ENCODE measurements at regions not wholly inside any gene's neighbourhood (a gene's known extent, or its start where the extent isn't known, plus 50 kb on each side); places are given as distances from the start of the nearest gene placed in this dataset.
"Not testable (repeated sequence)": the region's sequence is repeated elsewhere in the genome, so short reads cannot be mapped to it uniquely, and the experiment has no call there.

DNA sequence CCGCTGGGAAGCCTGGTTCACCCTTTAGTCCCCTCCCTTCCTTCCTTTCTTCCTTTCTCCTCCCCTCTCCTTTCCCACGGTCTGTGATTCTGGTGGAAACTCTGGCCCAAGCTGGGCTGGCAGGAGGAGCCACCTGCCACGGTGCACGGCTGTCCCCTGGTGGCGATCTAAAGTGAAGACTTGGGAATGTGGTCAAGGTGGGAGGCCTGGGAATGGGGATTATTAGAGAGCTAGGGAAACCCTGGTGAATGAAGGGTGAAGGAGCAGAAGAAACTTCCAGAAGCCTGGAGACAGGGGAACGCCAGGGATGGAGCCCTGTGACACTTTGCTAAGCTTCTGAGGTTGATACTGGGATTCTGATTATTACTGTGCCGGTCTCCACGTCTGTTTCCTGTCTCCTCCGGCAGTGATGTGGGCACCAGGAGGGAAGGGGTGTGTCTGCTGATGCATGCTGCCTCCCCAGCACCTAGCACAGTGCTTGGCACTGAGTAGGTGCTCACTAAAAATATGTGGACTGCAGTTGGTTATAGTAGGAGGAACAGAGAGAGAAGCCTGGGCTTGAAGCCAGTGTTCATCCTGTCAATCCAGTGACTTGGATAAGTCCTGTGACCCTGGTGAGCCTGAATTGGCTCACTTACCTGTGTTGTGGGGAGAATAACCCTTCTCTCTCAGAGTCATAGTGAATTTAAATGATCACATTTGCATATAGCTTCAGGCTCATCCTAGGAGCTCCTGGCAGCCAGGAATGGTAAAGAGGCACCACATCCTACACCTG, 71.2 kb upstream of the NBPF3 start:
- Histone ChIP-seq H3K4me1 (replicated peaks; ENCODE audit: insufficient read depth) (no peaks in the 10 kb centered on the region; the same call in 1 of the 2 replicates), H3K4me2 (no peak overlapping the region), H3K4me3 (no peak overlapping the region), H3K27ac (no peak overlapping the region), H2AFZ (no peak overlapping the region), H4K20me1 (ENCODE audit: insufficient read depth) (no peaks in the 10 kb centered on the region), H3K36me3 (ENCODE audit: low read depth) (no peaks in the 10 kb centered on the region), H3K9me3 (ENCODE audit: insufficient read depth, low read depth) (no peaks in the 10 kb centered on the region), H3K79me2 (ENCODE audit: low read depth) (no peaks in the 10 kb centered on the region), H3F3A (ENCODE audit: insufficient read depth, low read depth) (no peaks in the 10 kb centered on the region), H3K9me2 (ENCODE audit: insufficient read depth) (no peaks in the 10 kb centered on the region), H3K27me3 (ENCODE audit: insufficient read depth, low read depth) (no peaks in the 10 kb centered on the region)
- TF ChIP-seq EZH2 (IDR thresholded peaks at IDR 0.05; ENCODE audit: low read depth) (no peak), CTCF (conservative IDR thresholded peaks at IDR 0.05) (peak; percentile 96)
- BruUV-seq (replicated peaks) = no TSS peak
- CTCF ChIA-PET = interaction anchor here (0.6 to 3.8 kb wide), 9 partner anchors 31 to 124 kb away, joined by 3 to 18 read pairs (median 3); no protein-coding TSS in a partner anchor
- peak; percentile 43 to 72 for DNase-seq
- POLR2A ChIA-PET (ENCODE audit: unreplicated experiment) = interaction anchor here (0.5 to 0.6 kb wide), 2 partner anchors 107 to 1001 kb away, joined by 4 to 28 read pairs; no protein-coding TSS in a partner anchor
- intact Hi-C loops (cut with micrococcal nuclease; ENCODE audit: unreplicated experiment) = loop anchor here (1.0 to 5.0 kb wide), 4 partner anchors 66 to 1049 kb away; no protein-coding TSS in a partner anchor

- H4K20me1 ChIP-seq (ENCODE audit: insufficient read depth); H3K4me3 ChIP-seq; H3K4me1 ChIP-seq (replicated peaks; ENCODE audit: insufficient read depth); H3F3A ChIP-seq (ENCODE audit: insufficient read depth, low read depth); POLR2A ChIA-PET (ENCODE audit: unreplicated experiment); H3K36me3 ChIP-seq (ENCODE audit: low read depth); H3K4me2 ChIP-seq; H3K9me3 ChIP-seq (ENCODE audit: insufficient read depth, low read depth); H3K27me3 ChIP-seq (ENCODE audit: insufficient read depth, low read depth); H3K9me2 ChIP-seq (ENCODE audit: insufficient read depth); BruUV-seq (replicated peaks); H3K27ac ChIP-seq; H2AFZ ChIP-seq; H3K79me2 ChIP-seq (ENCODE audit: low read depth); DNase-seq: not testable (repeated sequence)
- intact Hi-C loops (cut with micrococcal nuclease; ENCODE audit: unreplicated experiment) = loop anchor here (1.0 to 5.0 kb wide), 4 partner anchors 65 to 1049 kb away; no protein-coding TSS in a partner anchor
- CTCF ChIA-PET = interaction anchor here (0.6 to 1.3 kb wide), 8 partner anchors 23 to 123 kb away, joined by 3 to 6 read pairs (median 4); no protein-coding TSS in a partner anchor
Measured at GRCh38 chr1:21367973-21368514, 71.9 kb upstream of the NBPF3 start.

DNA sequence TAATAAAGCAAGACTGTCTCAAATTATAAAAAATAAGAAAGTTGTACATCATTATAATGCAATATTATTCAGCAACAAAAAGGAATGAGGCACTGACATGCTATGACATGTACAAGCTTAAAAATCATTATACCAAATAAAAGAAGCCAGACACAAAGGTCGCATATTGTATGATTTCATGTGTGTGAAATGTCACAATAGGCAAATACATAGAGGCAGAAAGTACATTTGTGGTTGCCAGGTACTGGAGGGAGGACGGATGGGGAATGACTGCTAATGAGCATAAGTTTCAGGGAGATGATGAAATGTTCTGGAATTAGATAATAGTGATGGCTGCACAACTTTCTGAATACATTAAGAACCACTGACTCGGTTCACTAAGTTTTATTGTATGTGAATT, 73.6 kb upstream of the NBPF3 start:
- intact Hi-C loops (cut with micrococcal nuclease; ENCODE audit: unreplicated experiment) = loop anchor here (5.0 kb wide), 1 partner anchor 1051 kb away; no protein-coding TSS in a partner anchor
- no peak for DNase-seq

More for the DNA sequence above, 73.6 kb upstream of the NBPF3 start:
- H3K27ac ChIP-seq = no peak overlapping the region
- no peaks in the 10 kb centered on the region for H3K9me2 ChIP-seq (ENCODE audit: insufficient read depth)
- CTCF ChIA-PET = no interaction called here
- H3K79me2 ChIP-seq (ENCODE audit: low read depth) = no peaks in the 10 kb centered on the region
- H2AFZ ChIP-seq = no peak overlapping the region
- no peak overlapping the region for H3K4me2 ChIP-seq
- TF ChIP-seq CTCF (conservative IDR thresholded peaks at IDR 0.05) = no peak
- no peak for TF ChIP-seq EZH2 (IDR thresholded peaks at IDR 0.05; ENCODE audit: low read depth)
- no peaks in the 10 kb centered on the region for H4K20me1 ChIP-seq (ENCODE audit: insufficient read depth)
- H3K4me3 ChIP-seq = no peak overlapping the region
- H3K36me3 ChIP-seq (ENCODE audit: low read depth) = no peaks in the 10 kb centered on the region
- H3K9me3 ChIP-seq (ENCODE audit: insufficient read depth, low read depth) = no peaks in the 10 kb centered on the region
- H3K4me1 ChIP-seq (replicated peaks; ENCODE audit: insufficient read depth) = no peaks in the 10 kb centered on the region; the same call in 1 of the 2 replicates
- H3K27me3 ChIP-seq (ENCODE audit: insufficient read depth, low read depth) = no peaks in the 10 kb centered on the region
- no peaks in the 10 kb centered on the region for H3F3A ChIP-seq (ENCODE audit: insufficient read depth, low read depth)
- POLR2A ChIA-PET (ENCODE audit: unreplicated experiment) = no interaction called here
- no TSS peak for BruUV-seq (replicated peaks)

All from PC-9 (cell line).